Cardiac fibroblast (primary cell): ENCODE measurements at regions not wholly inside any gene's neighbourhood (a gene's known extent, or its start where the extent isn't known, plus 50 kb on each side); places are given as distances from the start of the nearest gene placed in this dataset.

ENCODE experiments used
- DNase-seq, 2 donors: peaks; one replicate each; pipeline versions ENCODE4 v3.0.0 to v3.0.0-alpha.2; 2010; ENCODE audit warnings: low read depth in 2 of 2
- H3K4me3 ChIP-seq, 2 donors: replicated peaks in 1 of 2; 1 replicate in 1 of 2; 2 replicates in 1 of 2; pipeline ENCODE4 v1.5.1; 2011; ENCODE audit warnings: low read depth in 2 of 2, low read length in 2 of 2, mild to moderate bottlenecking in 2 of 2, moderate library complexity in 1 of 2
- TF ChIP-seq, protein P1 (sequence below): IDR thresholded peaks from one replicate; pipeline ENCODE4 v1.5.1; 2011; ENCODE audit warnings: low read depth, mild to moderate bottlenecking, low read length, inconsistent platforms

DNA sequence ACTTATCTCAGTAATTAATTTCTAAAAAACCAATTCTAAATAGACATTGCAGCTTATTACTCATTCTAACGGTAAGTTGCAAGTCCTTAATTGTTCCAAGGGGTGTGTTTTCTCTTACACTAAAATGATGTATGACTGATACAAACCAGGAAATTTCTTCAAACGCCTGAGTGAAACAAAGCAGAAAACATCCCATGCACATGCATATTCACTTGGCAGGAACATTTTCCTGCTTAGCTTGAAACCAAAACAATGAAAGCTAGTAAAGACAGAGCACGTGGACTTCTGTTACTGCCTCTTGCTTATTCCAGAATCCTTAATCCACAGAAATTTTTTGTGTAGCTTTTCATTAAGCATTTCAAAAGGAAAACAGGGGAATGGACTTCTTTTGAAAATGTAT, 187.7 kb downstream of the MTERF1 start:
- peak; percentile 6 to 61 for DNase-seq
- TF ChIP-seq, protein P1, sequence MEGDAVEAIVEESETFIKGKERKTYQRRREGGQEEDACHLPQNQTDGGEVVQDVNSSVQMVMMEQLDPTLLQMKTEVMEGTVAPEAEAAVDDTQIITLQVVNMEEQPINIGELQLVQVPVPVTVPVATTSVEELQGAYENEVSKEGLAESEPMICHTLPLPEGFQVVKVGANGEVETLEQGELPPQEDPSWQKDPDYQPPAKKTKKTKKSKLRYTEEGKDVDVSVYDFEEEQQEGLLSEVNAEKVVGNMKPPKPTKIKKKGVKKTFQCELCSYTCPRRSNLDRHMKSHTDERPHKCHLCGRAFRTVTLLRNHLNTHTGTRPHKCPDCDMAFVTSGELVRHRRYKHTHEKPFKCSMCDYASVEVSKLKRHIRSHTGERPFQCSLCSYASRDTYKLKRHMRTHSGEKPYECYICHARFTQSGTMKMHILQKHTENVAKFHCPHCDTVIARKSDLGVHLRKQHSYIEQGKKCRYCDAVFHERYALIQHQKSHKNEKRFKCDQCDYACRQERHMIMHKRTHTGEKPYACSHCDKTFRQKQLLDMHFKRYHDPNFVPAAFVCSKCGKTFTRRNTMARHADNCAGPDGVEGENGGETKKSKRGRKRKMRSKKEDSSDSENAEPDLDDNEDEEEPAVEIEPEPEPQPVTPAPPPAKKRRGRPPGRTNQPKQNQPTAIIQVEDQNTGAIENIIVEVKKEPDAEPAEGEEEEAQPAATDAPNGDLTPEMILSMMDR: no peak
- H3K4me3 ChIP-seq: no peak overlapping the region

DNA sequence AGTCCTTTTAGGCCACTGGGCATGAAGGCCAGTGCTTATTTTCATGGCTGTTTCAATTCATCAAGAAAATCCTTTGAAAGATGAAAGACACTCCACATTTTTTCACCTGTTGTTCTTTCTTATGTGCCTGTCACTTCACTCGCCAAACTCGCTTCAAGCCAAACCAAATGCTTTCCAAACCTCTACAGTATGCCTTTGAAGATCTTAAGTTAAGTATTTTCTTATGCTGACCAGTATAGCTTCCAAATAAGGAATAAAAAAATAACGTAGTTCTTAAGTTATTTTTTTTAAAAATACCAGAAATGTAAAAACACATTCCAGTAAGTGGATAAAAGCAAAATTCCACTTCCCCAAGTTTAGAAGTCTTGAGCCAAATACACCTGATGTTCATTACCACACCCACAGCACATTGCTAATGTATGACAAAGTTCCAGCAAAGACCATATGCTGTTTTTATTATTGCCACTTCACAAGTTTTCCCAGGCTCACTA, 186.1 kb downstream of the MTERF1 start:
- no peak overlapping the region for H3K4me3 ChIP-seq
- DNase-seq: peak in 1 of 2 donors; percentile 23
- TF ChIP-seq, protein P1: no peak

DNA sequence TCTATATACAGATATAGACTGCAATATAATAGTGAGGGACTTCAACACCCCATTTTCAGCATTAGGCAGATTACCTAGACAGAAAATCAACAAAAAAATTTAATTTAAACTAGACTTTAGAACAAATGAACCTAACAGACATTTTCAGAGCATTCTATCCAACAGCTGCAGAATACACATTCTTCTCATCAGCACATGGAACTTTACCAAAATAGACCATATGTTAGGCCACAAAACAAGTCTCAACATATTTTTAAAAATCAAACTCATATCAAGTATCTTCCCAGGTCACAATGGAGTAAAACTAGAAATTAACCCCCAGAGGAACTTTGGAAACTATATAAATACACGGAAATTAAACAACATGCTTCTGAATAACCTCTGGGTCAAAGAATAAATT, 169.6 kb downstream of the MTERF1 start:
- no peak overlapping the region for H3K4me3 ChIP-seq
- TF ChIP-seq, protein P1: no peak
- DNase-seq: no peak

DNA sequence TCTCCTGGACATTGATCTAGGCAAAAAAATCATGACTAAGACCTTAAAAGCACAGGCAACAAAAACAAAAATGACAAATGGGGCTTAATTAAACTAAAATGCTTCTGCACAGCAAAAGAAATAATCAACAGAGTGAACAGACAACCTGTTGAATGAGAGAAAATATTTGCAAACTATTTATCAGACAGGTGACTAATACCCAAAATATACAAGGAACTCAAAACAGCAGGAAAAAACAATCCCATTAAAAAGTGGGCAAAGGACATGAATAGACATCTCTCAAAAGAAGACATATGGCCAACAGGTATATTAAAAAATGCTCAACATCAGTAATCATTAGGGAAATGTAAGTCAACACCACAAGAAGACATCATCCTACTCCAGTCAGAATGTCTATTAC, 166.8 kb downstream of the MTERF1 start:
- TF ChIP-seq, protein P1: no peak
- H3K4me3 ChIP-seq: no peak overlapping the region
- DNase-seq: no peak

DNA sequence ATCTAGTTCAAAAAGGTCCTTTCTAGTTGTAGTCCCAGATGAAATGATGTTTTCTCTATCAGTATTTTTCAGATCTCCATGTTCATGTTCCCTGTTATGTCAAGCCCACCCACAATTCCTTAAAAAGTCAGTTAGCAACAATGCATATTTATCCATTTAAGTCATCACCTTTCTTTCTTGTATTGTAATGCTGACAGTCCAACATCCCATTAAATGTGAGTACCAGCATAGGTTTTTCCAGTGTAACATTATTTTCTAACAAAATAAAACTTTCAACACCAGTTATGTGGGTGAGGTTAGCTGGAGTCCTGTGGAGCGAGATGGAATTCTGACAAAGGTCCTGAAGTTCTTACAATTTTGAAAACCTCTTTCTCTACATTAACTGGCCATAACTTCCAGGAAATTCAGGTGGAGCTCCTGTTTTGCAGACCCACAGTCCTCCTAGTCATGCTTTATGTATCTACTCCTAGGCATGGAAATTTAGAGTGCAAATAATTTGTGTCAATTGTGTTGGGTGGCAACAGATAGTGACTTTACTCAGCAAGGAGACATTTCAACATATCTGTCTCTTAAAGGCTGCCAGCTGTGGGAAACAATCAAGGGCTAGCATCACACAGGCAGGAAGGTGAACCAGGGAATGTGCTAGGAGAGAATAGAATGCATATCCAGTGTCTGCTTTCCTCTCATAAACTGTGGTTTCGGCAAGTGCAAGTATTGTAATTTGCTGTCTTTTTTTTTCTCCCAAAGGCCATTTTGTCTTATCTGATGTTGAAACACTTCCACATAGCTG, 162.6 kb downstream of the MTERF1 start:
- peak in 1 of 2 donors; percentile 8 for DNase-seq
- TF ChIP-seq, protein P1: no peak
- no peak overlapping the region for H3K4me3 ChIP-seq

DNA sequence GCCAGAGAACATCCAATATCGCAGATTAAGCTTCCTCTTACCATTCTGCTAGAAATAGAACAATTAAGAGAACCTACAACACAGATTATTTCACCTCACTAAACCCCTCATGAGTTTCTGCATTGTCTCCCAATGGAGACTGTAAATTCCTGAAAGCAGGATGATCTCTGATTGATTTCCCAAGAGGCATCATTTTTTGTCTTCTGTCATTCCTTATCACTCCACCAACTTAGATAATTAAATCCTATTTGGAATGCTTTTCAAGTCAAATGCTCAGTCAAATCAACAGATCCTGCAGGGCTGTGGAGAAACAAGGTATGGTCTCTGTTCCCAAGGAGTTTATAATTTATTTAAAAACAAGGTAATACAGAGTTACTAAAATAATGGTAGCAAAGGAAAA, 161.5 kb downstream of the MTERF1 start:
- TF ChIP-seq, protein P1: no peak
- no peak overlapping the region for H3K4me3 ChIP-seq
- DNase-seq: no peak
